Stimulated activated CD4-positive, alpha-beta T cell treated with anti-CD3 and anti-CD28 coated beads, TNF-alpha, amount 100 ng/mL, for 24 hours (primary cell): ENCODE measurements at regions not wholly inside any gene's neighbourhood (a gene's known extent, or its start where the extent isn't known, plus 50 kb on each side); places are given as distances from the start of the nearest gene placed in this dataset.
"Not testable (repeated sequence)": the region's sequence is repeated elsewhere in the genome, so short reads cannot be mapped to it uniquely, and the experiment has no call there.

Experiments
- DNase-seq, 3 experiments: peaks; one replicate each; pipeline ENCODE4 v3.0.0-alpha.2; 2020; ENCODE audit warnings: low read depth in 3 of 3

GRCh38 chr6:115441651-115442050 lies 619.0 kb downstream of the FRK start:
- DNase-seq: no peak

DNA sequence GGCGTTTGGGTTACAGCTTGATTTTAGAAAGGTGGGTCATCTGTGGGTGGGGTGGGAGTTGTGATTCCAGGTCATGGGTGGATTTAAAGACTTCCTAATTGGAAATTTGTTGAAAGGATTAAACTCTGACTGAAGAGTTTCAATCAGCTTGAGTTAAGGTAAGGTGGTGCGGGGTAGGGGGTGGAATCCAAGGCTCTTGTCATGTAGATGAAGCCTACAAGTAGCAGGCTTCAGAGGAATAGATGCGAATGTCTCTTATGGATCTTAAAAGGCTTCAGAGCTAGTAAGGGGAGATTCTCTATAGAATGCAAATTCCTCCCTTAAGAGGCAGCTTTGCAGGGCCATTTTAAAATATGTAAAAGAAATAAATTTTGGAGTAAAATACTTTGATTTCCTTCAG lies 645.3 kb downstream of the FRK start:
- DNase-seq: no peak

DNA sequence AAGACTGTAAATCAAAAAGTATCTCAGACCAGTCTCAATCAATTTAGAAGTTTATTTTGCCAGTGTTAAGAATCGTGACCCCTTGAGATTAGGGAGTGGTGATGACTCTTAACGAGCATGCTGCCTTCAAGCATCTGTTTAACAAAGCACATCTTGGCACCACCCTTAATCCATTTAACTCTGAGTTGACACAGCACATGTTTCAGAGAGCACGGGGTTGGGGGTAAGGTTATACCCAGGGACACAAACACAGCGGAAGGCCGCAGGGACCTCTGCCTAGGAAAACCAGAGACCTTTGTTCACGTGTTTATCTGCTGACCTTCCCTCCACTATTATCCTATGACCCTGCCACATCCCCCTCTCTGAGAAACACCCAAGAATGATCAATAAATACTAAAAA lies 645.8 kb downstream of the FRK start:
- not testable (repeated sequence) for DNase-seq

DNA sequence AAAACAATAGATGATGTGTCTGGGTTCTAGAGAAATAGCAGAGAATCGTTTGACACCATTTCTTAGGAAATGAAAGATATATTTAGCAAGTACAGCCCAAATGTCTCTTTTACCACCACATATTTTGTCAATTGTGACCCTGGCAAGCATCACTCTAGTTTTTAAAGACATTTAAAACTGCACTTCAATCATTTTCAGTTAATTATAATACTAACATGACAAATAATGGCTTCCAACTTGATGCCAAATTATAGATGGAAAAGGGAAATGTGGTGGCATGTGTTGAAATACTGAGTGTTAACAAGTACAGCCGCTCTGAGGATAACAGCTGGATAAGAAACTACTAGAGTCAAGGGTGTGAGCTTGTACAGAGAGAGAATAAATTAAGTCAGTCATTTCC lies 648.9 kb downstream of the FRK start:
- no peak for DNase-seq

DNA sequence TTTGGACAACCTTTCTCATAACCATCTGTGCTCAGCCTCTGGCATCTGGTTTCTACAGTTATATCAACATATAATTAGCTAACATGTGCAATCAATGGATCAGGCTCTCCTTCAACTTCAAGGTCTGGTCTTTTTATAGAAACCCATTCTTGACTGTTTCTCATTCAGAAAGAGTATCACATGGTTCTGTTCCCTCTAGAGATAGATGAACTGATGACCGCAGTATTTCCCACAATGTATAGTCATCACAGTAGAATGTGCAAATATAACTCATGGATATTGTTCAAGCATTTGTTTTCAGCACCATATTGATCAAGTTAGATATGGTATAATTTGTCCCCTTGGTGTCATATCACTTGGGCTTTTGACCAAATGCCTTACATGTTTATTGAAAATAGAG lies 656.2 kb downstream of the FRK start:
- no peak for DNase-seq

DNA sequence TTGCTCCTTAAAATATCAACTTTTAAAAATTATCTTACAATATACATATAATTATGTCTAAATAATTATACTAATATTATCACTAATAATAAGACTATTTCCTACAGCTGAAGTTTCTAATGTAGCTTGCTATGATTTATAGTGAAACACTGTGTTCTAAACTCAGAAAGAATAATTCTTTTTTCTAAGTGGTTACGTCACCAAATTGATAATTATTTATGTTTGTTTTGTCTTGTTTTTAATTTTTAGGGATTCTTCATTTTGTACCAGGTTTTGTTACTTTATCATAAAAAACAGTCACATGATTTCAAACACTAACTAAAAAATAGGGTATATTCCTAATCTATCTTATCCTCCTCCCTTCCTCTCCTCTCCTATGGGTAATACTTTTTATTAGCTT lies 662.1 kb downstream of the FRK start:
- DNase-seq: no peak

GRCh38 chr6:115396112-115396906 lies 664.4 kb downstream of the FRK start:
- DNase-seq: no peak

GRCh38 chr6:115393821-115394220 lies 666.9 kb downstream of the FRK start:
- no peak for DNase-seq

- no peak for DNase-seq
Observed at GRCh38 chr6:115370202-115370601, 690.5 kb downstream of the FRK start.

DNA sequence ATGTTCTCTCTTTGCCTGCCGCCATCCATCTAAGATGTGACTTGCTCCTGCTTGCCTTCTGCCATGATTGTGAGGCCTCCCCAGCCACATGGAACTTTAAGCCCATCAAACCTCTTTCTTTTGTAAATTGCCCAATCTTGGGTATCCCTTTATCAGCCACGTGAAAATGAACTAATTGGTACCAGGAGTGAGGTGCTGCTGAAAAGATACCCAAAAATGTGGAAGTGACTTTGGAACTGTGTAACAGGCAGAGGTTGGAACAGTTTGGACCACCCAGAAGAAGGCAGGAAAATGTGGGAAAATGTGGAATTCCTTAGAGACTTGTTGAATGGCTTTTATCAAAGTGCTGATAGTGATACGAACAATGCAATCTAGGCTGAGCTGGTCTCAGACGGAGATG lies 694.9 kb downstream of the FRK start:
- DNase-seq: no peak

DNA sequence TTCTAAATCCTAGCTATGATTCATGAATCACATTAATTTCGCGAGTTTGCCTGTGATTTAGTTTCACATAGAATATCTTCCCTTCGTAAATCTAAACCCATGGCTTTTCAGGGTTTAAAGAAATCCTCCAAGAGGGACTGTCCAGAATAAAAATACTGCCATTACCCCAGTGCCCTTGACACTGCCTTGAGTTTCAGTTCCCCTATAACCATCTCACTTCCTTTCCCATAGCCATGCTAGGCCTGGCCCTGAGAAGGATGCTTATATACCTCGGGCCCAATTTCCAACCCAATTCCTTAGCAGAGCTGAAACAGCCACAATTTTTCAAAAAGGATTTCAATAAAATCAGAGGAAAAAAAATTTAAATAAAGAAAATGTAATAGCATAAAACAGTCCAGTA lies 697.3 kb downstream of the FRK start:
- DNase-seq: no peak

DNA sequence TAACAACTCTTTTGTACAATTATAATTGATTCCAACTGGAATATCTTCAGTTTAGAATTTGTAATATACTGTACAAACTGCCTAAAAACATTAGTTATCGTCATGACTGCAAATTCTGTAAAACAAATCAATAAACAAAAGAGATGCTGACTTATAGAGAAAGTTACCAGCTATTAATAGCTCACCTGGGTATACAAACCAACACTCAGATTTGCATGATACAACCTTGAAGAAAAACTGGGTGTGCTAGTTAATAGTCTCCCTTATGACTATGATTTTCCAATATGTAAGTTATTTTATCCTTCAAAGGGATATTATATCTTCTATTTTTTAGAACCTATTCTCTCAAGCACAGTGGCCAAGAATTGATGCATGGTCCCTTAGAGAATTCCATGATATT lies 698.5 kb downstream of the FRK start:
- DNase-seq: no peak

GRCh38 chr6:115360602-115361325 lies 699.9 kb downstream of the FRK start:
- no peak for DNase-seq

- DNase-seq: no peak
Observed at GRCh38 chr6:115358616-115359015, 702.1 kb downstream of the FRK start.

- no peak for DNase-seq
Observed at GRCh38 chr6:115356371-115356770, 704.3 kb downstream of the FRK start.

DNA sequence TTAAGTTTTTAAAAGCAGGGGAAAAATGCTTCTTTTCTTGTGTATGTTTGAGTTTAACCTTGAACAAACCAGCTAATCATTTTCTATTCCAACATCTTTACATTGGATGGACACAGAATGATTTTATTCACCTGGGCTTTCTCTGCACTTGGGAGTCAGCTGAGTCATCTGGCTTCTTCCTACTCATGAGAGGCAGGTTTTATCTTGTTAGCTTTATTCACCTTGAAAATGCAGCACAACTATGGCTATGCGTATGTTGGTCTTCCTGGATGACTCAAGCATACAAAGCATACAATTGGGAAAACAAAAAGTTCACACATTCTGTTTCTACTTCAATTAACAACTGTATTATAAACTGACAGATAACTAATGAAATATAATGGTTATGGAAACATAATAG lies 737.7 kb downstream of the FRK start:
- no peak for DNase-seq

- DNase-seq: no peak
Observed at GRCh38 chr6:115319823-115320222, 740.9 kb downstream of the FRK start.

DNA sequence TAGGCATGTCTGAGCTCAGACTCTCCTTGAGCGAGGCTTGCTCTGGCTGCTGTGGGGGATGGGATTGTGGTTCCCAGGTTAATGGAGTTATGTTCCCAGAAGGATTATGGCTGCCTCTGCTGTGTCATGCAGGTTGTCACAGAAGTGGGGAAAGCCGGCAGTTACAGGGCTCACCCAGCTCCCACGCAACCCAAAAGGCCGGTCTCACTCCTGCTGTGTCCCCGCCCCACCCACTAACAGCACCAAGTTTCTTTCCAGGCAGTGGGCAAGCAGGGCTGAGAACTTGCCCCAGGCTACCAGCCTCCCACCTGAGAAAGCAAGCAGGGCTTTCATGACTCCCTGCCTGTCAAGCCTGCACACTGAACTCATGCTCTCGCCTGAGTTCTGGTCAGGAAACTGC lies 750.5 kb downstream of the FRK start:
- no peak for DNase-seq

DNA sequence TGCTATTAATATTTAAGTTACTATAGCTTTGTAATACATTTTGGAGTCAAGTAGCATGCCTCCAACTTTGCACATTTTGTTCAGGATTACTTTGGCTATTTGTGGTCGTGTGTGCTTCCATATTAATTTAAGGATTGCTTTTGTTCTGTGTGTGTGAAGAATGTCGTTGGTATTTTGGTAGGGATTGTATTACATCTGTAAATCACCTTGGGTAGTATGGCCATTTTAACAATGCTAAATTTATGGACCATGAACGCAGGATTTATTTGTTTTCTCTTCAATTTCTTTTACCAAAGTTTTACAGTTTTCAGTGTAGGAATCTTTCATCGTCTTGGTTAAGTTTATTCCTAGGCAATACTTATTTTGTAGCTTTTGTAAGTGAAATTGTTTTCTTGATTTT lies 758.0 kb downstream of the FRK start:
- no peak for DNase-seq

- DNase-seq: no peak
Observed at GRCh38 chr6:115287467-115287866, 773.2 kb downstream of the FRK start.

DNA sequence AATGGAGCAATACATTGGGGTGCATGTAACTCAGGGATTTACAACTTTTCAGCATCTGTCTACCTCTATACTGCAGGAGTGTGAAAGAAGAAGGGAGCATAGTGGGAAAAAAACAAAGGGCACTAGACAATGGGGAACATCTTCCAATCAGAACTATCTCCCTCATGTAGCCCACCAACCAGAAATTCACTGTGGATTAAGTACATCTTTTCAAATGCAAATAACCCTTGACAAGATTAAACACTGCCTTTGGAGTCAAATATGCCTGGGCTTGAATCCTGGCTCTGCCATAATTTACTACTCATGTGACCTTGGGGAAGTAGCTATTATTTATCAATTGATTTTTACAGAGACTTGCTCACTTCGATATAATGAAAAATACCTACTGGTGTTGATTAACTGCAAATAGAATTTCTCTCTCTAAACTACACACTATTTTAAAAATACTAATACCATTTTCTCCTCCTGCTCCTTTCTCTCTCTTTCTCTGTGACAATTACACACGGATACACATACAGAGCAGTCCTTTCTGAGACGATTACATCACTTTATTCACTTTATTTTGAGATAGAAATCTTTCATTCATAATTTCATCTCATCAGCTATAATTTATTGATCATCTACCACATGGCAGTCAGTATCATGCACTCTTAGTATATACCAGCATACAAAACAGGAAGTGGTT lies 783.7 kb downstream of the FRK start:
- no peak for DNase-seq

DNA sequence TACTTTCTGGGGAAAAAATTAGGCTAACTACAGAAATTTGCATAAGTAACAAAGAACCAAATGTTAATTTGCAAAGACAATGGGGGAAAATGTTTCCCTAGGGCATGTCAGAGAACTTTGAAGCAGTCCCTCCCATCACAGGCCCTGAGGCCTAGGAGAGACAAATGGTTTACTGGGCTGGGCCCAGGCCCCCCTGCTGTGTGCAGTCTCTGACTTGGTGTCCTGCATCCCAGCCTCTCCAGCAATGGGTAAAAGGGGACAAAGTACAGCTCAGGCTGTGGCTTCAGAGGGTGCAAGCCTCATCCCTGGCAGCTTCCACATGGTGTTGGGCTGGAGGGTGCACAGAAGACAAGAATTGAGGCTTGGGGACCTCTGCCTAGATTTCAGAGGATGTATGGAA lies 788.4 kb downstream of the FRK start:
- DNase-seq: no peak

GRCh38 chr6:115271434-115271833 lies 789.3 kb downstream of the FRK start:
- no peak for DNase-seq
